ENCODE measurements at regions not wholly inside any gene's neighbourhood (a gene's known extent, or its start where the extent isn't known, plus 50 kb on each side); places are given as distances from the start of the nearest gene placed in this dataset.
"Not testable (repeated sequence)": the region's sequence is repeated elsewhere in the genome, so short reads cannot be mapped to it uniquely, and the experiment has no call there.

GRCh38 chr12:114528766-114529165, 122.8 kb upstream of the TBX5 start:
- DNase-seq (no peak), ATAC-seq (ENCODE audit: insufficient read depth, low FRiP score) (no peak)
- Histone ChIP-seq H3K27ac (ENCODE audit: low read depth in 1 of 2, low read length in 1 of 2) (no peak overlapping the region), H3K4me3 (no peak overlapping the region), H3K27me3 (ENCODE audit: control insufficient read depth in 3 of 3, insufficient read depth in 3 of 3, low read length in 2 of 3) (no peaks in the 10 kb centered on the region), H3K36me3 (ENCODE audit: control insufficient read depth in 4 of 4, insufficient read depth in 4 of 4, low read length in 4 of 4) (no peaks in the 10 kb centered on the region), H3K9ac (ENCODE audit: insufficient read depth in 1 of 2, low read length in 2 of 2) (no peak overlapping the region), H3K9me3 (ENCODE audit: control insufficient read depth in 4 of 4, insufficient read depth in 3 of 4, low read length in 3 of 4) (no peaks in the 10 kb centered on the region), H3K4me1 (ENCODE audit: control insufficient read depth in 5 of 5, insufficient read depth in 5 of 5, low read length in 5 of 5) (no peaks in the 10 kb centered on the region)
- TF ChIP-seq CTCF (IDR thresholded peaks at IDR 0.05; ENCODE audit: control extremely low read depth, extremely low read depth), result no peak
- 58 to 69% methylated on average over 3 of the region's 3 CpGs for WGBS, 2 donors

GRCh38 chr12:114521160-114521559, 115.2 kb upstream of the TBX5 start:
- H3K4me1 ChIP-seq (ENCODE audit: control insufficient read depth in 5 of 5, insufficient read depth in 5 of 5, low read length in 5 of 5); DNase-seq; H3K9me3 ChIP-seq (ENCODE audit: control insufficient read depth in 4 of 4, insufficient read depth in 3 of 4, low read length in 3 of 4); H3K9ac ChIP-seq (ENCODE audit: insufficient read depth in 1 of 2, low read length in 2 of 2); H3K4me3 ChIP-seq; H3K27ac ChIP-seq (ENCODE audit: low read depth in 1 of 2, low read length in 1 of 2); H3K36me3 ChIP-seq (ENCODE audit: control insufficient read depth in 4 of 4, insufficient read depth in 4 of 4, low read length in 4 of 4); ATAC-seq (ENCODE audit: insufficient read depth, low FRiP score): not testable (repeated sequence)
- WGBS, 2 donors, result 89 to 90% methylated on average over 2 of the region's 2 CpGs
- H3K27me3 ChIP-seq (ENCODE audit: control insufficient read depth in 3 of 3, insufficient read depth in 3 of 3, low read length in 2 of 3), result peaks cover 0 to 12% (median 0%) of the 10 kb centered on the region in 3 donors

GRCh38 chr12:114512351-114512750, 106.4 kb upstream of the TBX5 start:
- H3K36me3 ChIP-seq (ENCODE audit: control insufficient read depth in 4 of 4, insufficient read depth in 4 of 4, low read length in 4 of 4), result no peaks in the 10 kb centered on the region
- no peak for DNase-seq
- TF ChIP-seq CTCF (IDR thresholded peaks at IDR 0.05; ENCODE audit: control extremely low read depth, extremely low read depth), result no peak
- no peak overlapping the region for H3K9ac ChIP-seq (ENCODE audit: insufficient read depth in 1 of 2, low read length in 2 of 2)
- ATAC-seq (ENCODE audit: insufficient read depth, low FRiP score), result no peak
- H3K27ac ChIP-seq (ENCODE audit: low read depth in 1 of 2, low read length in 1 of 2), result no peak overlapping the region
- H3K4me3 ChIP-seq, result no peak overlapping the region
- H3K4me1 ChIP-seq (ENCODE audit: control insufficient read depth in 5 of 5, insufficient read depth in 5 of 5, low read length in 5 of 5), result no peaks in the 10 kb centered on the region
- H3K9me3 ChIP-seq (ENCODE audit: control insufficient read depth in 4 of 4, insufficient read depth in 3 of 4, low read length in 3 of 4), result no peaks in the 10 kb centered on the region
- H3K27me3 ChIP-seq (ENCODE audit: control insufficient read depth in 3 of 3, insufficient read depth in 3 of 3, low read length in 2 of 3), result peaks cover 0 to 6% (median 0%) of the 10 kb centered on the region in 3 donors
- WGBS, 2 donors, result 61 to 71% methylated on average over 3 of the region's 3 CpGs

GRCh38 chr12:114508529-114509129, 102.7 kb upstream of the TBX5 start:
- no peak overlapping the region for H3K9ac ChIP-seq (ENCODE audit: insufficient read depth in 1 of 2, low read length in 2 of 2)
- H3K4me3 ChIP-seq, result no peak overlapping the region
- peaks cover 0 to 13% (median 0%) of the 10 kb centered on the region in 3 donors for H3K27me3 ChIP-seq (ENCODE audit: control insufficient read depth in 3 of 3, insufficient read depth in 3 of 3, low read length in 2 of 3)
- no peaks in the 10 kb centered on the region for H3K36me3 ChIP-seq (ENCODE audit: control insufficient read depth in 4 of 4, insufficient read depth in 4 of 4, low read length in 4 of 4)
- no peaks in the 10 kb centered on the region for H3K9me3 ChIP-seq (ENCODE audit: control insufficient read depth in 4 of 4, insufficient read depth in 3 of 4, low read length in 3 of 4)
- H3K4me1 ChIP-seq (ENCODE audit: control insufficient read depth in 5 of 5, insufficient read depth in 5 of 5, low read length in 5 of 5), result peaks cover 0 to 4% (median 0%) of the 10 kb centered on the region in 5 donors
- peak; percentile 47 for ATAC-seq (ENCODE audit: insufficient read depth, low FRiP score)
- WGBS, 2 donors, result 31% methylated on average over 8 of the region's 8 CpGs
- DNase-seq, result peak; percentile 88 to 96 (median 93)
- no peak overlapping the region for H3K27ac ChIP-seq (ENCODE audit: low read depth in 1 of 2, low read length in 1 of 2)
- TF ChIP-seq CTCF (IDR thresholded peaks at IDR 0.05; ENCODE audit: control extremely low read depth, extremely low read depth), result peak; percentile 64
